IMR-90 (cell line): ENCODE measurements at regions not wholly inside any gene's neighbourhood (a gene's known extent, or its start where the extent isn't known, plus 50 kb on each side); places are given as distances from the start of the nearest gene placed in this dataset.

Source experiments
- ATAC-seq: fragments of 200-7000 bp; cut with Tn5 transposase; 2 replicates; pipeline ENCODE4 v1.9.1; 2020; ENCODE audit warnings: low read depth, mild to moderate bottlenecking, moderate library complexity
- BruUV-seq: library from RNA; stranded (reverse); fragments of 400-500 nt; replicated peaks from 2 replicates; lab custom pipeline; 2021; lab: Mats Ljungman, UMichigan
- CTCF ChIA-PET: fragments of 300-600 bp; formaldehyde crosslinking; extraction: SDS; loops from one replicate; lab custom pipeline; 2021; ENCODE audit warnings: antibody characterized with exemption; lab: Yijun Ruan, JAX
- POLR2A ChIA-PET: fragments of 300-600 bp; sonication (Branson Sonifier 250); formaldehyde crosslinking; loops from one replicate; lab custom pipeline; 2022; ENCODE audit warnings: antibody characterized with exemption; ENCODE audit not compliant: unreplicated experiment; lab: Charles Lee
- DNase-seq: peaks from one replicate; pipeline ENCODE4 v3.0.0; 2013
- H2AFZ ChIP-seq: replicated peaks from 2 replicates; pipeline ENCODE3; 2013; ENCODE audit warnings: low read length, mild to moderate bottlenecking; ENCODE audit not compliant: poor library complexity
- H2AK5ac ChIP-seq: 2 replicates; pipeline ENCODE4 v1.6.1; 2013; ENCODE audit warnings: low read depth, low read length, inconsistent platforms
- H2AK9ac ChIP-seq: replicated peaks from 2 replicates; pipeline ENCODE3; 2013; ENCODE audit warnings: mild to moderate bottlenecking, low read depth, low read length, moderate library complexity; ENCODE audit not compliant: poor library complexity
- H2BK120ac ChIP-seq: 2 replicates; pipeline ENCODE4 v1.6.1; 2013; ENCODE audit warnings: low read depth, low read length, inconsistent platforms
- H2BK15ac ChIP-seq: 3 replicates; pipeline ENCODE4 v1.6.1; 2013; ENCODE audit warnings: low read depth, low read length, inconsistent platforms
- H2BK20ac ChIP-seq: 2 replicates; pipeline ENCODE4 v1.6.1; 2013; ENCODE audit warnings: low read depth, mild to moderate bottlenecking, inconsistent platforms, low read length, moderate library complexity
- H2BK5ac ChIP-seq: 2 replicates; pipeline ENCODE4 v1.6.1; 2013; ENCODE audit warnings: mild to moderate bottlenecking, low read depth, low read length, inconsistent platforms; ENCODE audit not compliant: poor library complexity, severe bottlenecking
- H3K14ac ChIP-seq: replicated peaks from 2 replicates; pipeline ENCODE4 v1.6.1; 2013; ENCODE audit warnings: low read depth, low read length, inconsistent platforms
- H3K18ac ChIP-seq: 2 replicates; pipeline ENCODE4 v1.6.1; 2013; ENCODE audit warnings: low read depth, low read length, control low read depth
- H3K23ac ChIP-seq: 2 replicates; pipeline ENCODE4 v1.6.1; 2013; ENCODE audit warnings: low read depth, low read length, inconsistent platforms
- H3K27ac ChIP-seq: 2 replicates; pipeline ENCODE4 v1.5.1; 2013; ENCODE audit warnings: mild to moderate bottlenecking, control low read depth, low read length; ENCODE audit not compliant: insufficient read depth
- H3K27me3 ChIP-seq: 2 replicates; pipeline ENCODE4 v1.6.1; 2013; ENCODE audit warnings: low read length; ENCODE audit not compliant: control insufficient read depth, insufficient read depth
- H3K36me3 ChIP-seq: 2 replicates; pipeline ENCODE4 v1.6.1; 2013; ENCODE audit warnings: low read length, mixed read lengths; ENCODE audit not compliant: control insufficient read depth, insufficient read depth
- H3K4ac ChIP-seq: 2 replicates; pipeline ENCODE4 v1.6.1; 2013; ENCODE audit warnings: low read depth, low read length, inconsistent platforms
- H3K4me1 ChIP-seq: 2 replicates; pipeline ENCODE4 v1.6.1; 2013; ENCODE audit warnings: low read length, mixed read lengths; ENCODE audit not compliant: control insufficient read depth, insufficient read depth
- H3K4me2 ChIP-seq: 2 replicates; pipeline ENCODE4 v1.6.1; 2013; ENCODE audit warnings: low read depth, mild to moderate bottlenecking, control low read depth, low read length, moderate library complexity
- H3K4me3 ChIP-seq: 2 replicates; pipeline ENCODE4 v1.5.1; 2013; ENCODE audit warnings: low read depth, mild to moderate bottlenecking, control low read depth, low read length, moderate library complexity; ENCODE audit not compliant: insufficient read depth
- H3K56ac ChIP-seq: 2 replicates; pipeline ENCODE4 v1.6.1; 2013; ENCODE audit warnings: low read length, inconsistent platforms; ENCODE audit not compliant: insufficient read depth; ENCODE audit errors: extremely low read depth
- H3K79me1 ChIP-seq, 2 experiments: 2 replicates each; pipeline ENCODE4 v1.6.1; 2013; ENCODE audit warnings: low read length in 2 of 2, inconsistent platforms in 1 of 2, low read depth in 1 of 2
- H3K9ac ChIP-seq: 2 replicates; pipeline ENCODE4 v1.6.1; 2013; ENCODE audit warnings: low read depth, low read length, control low read depth
- H3K9me1 ChIP-seq: 2 replicates; pipeline ENCODE4 v1.6.1; 2013; ENCODE audit warnings: low read length, inconsistent platforms; ENCODE audit not compliant: insufficient read depth
- H3K9me3 ChIP-seq: 2 replicates; pipeline ENCODE4 v1.6.1; 2013; ENCODE audit warnings: low read length; ENCODE audit not compliant: control insufficient read depth, insufficient read depth
- H4K20me1 ChIP-seq: 2 replicates; pipeline ENCODE4 v1.6.1; 2013; ENCODE audit warnings: low read length, inconsistent platforms; ENCODE audit not compliant: insufficient read depth
- H4K5ac ChIP-seq: 2 replicates; pipeline ENCODE4 v1.6.1; 2013; ENCODE audit warnings: mild to moderate bottlenecking, low read depth, low read length, control low read depth
- H4K8ac ChIP-seq, 2 experiments: 2 replicates each; pipeline ENCODE4 v1.6.1; 2013; ENCODE audit warnings: low read depth in 2 of 2, low read length in 2 of 2, control low read depth in 1 of 2, inconsistent platforms in 1 of 2
- H4K91ac ChIP-seq: 2 replicates; pipeline ENCODE4 v1.6.1; 2013; ENCODE audit warnings: low read depth, low read length, inconsistent platforms; ENCODE audit not compliant: insufficient read depth
- FOS ChIP-seq: fragments of 150-350 bp; IDR thresholded peaks from 2 replicates; pipeline ENCODE4 v1.6.1; 2016; ENCODE audit warnings: low read depth, low read length
- WGBS, 2 experiments: methylation state at CpG; one replicate each; pipeline versions ENCODE4 v1.1.5 to v1.1.7; 2013; ENCODE audit warnings: missing lambda C conversion rate in 2 of 2; ENCODE audit not compliant: insufficient read length in 1 of 2; ENCODE audit errors: extremely low coverage in 2 of 2; 5-methylcytosine and 5-hydroxymethylcytosine counted together
- dilution Hi-C: fragments of 300-500 bp; cut with HindIII; formaldehyde crosslinking; loops from one replicate; pipeline ENCODE4 v1.14.3; 2018; ENCODE audit warnings: low sequenced_read_pairs; ENCODE audit not compliant: unreplicated experiment
- in situ Hi-C: fragments of 300-500 bp; cut with MboI; formaldehyde crosslinking; loops from 3 replicates; pipeline ENCODE4 v1.14.3; 2019; ENCODE audit warnings: low sequenced_read_pairs, inconsistent platforms, mixed read lengths
- intact Hi-C: fragments of 100-400 bp; cut with micrococcal nuclease; formaldehyde crosslinking; loops from 2 replicates; pipeline ENCODE4 v1.10.0; 2022

- no peak overlapping the region for H3K4me3 ChIP-seq
- intact Hi-C loops (loop anchor here (10.0 kb wide), 1 partner anchor 1464 kb away; no protein-coding TSS in a partner anchor), dilution Hi-C loops (no loop called here), in situ Hi-C loops (no loop called here)
- no peak overlapping the region for H3K18ac ChIP-seq
- no peaks in the 10 kb centered on the region for H3K79me1 ChIP-seq
- no peak overlapping the region for H2BK120ac ChIP-seq
- DNase-seq: no peak
- H4K20me1 ChIP-seq: no peaks in the 10 kb centered on the region
- TF ChIP-seq FOS: no peak
- H3K4me1 ChIP-seq: no peaks in the 10 kb centered on the region
- H2BK5ac ChIP-seq: no peak overlapping the region
- no peak overlapping the region for H3K23ac ChIP-seq
- CTCF ChIA-PET: no interaction called here
- no peak overlapping the region for H4K8ac ChIP-seq
- H3K4me2 ChIP-seq: no peak overlapping the region
- no peak for ATAC-seq
- no peak overlapping the region for H2AK9ac ChIP-seq
- no peak overlapping the region for H3K4ac ChIP-seq
- H2BK20ac ChIP-seq: no peak overlapping the region
- POLR2A ChIA-PET: no interaction called here
- H4K5ac ChIP-seq: no peak overlapping the region
- no peaks in the 10 kb centered on the region for H3K9me1 ChIP-seq
- H2BK15ac ChIP-seq: no peak overlapping the region
- H3K9me3 ChIP-seq: no peaks in the 10 kb centered on the region
- H2AK5ac ChIP-seq: no peak overlapping the region
- H3K27ac ChIP-seq: no peak overlapping the region
- no peak overlapping the region for H2AFZ ChIP-seq
- no peak overlapping the region for H4K91ac ChIP-seq
- H3K9ac ChIP-seq: no peak overlapping the region
- H3K27me3 ChIP-seq: no peaks in the 10 kb centered on the region
- H3K14ac ChIP-seq: no peak overlapping the region
- WGBS, 2 experiments: no CpG with 5 or more reads among the region's 3 CpGs
- BruUV-seq: no TSS peak
- H3K36me3 ChIP-seq: no peaks in the 10 kb centered on the region
- no peak overlapping the region for H3K56ac ChIP-seq
Measured at GRCh38 chr3:104988496-104988895, 378.2 kb upstream of the ALCAM start.
